GM21367 (cell line): ENCODE measurements at regions not wholly inside any gene's neighbourhood (a gene's known extent, or its start where the extent isn't known, plus 50 kb on each side); places are given as distances from the start of the nearest gene placed in this dataset.
"Not testable (repeated sequence)": the region's sequence is repeated elsewhere in the genome, so short reads cannot be mapped to it uniquely, and the experiment has no call there.

ENCODE experiments used
- ATAC-seq: cut with Tn5 transposase; IDR thresholded peaks from one replicate; pipeline ENCODE4 v1.9.1; 2021; ENCODE audit not compliant: unreplicated experiment

DNA sequence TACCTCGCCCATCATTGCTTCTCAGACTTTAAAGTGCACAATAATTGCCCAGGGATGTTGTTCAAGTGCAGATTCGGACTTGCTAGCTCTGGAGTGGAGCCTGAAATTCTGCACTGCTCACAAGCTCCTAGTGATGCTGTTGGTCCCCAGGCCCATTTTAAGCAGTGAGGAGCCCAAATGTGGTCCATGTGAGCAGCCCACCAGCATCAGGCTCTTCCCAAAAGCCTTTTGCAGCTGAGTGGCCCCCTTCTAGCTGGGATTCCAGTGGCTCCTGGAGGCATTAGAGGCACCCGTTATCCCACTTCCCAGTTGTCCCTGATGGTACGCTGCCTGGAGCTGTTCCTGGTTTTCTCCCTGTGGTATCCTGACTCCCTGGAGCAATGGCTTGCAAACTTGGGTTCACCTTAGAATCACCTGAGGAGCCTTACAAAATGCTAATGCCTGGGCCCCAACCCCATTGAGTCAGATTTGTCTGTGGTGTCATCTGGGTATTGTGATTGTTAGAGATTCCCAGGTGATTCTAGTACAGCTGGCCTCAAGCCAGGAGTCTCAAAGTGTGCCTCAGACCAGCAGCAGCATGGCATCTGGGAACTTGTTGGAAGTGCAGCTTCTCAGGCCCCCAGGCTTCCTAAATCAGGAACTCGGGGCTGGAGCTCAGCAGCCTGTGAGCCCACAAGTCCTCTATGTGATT lies 186.9 kb upstream of the SLC24A3 start:
- ATAC-seq, result peak; percentile 7

DNA sequence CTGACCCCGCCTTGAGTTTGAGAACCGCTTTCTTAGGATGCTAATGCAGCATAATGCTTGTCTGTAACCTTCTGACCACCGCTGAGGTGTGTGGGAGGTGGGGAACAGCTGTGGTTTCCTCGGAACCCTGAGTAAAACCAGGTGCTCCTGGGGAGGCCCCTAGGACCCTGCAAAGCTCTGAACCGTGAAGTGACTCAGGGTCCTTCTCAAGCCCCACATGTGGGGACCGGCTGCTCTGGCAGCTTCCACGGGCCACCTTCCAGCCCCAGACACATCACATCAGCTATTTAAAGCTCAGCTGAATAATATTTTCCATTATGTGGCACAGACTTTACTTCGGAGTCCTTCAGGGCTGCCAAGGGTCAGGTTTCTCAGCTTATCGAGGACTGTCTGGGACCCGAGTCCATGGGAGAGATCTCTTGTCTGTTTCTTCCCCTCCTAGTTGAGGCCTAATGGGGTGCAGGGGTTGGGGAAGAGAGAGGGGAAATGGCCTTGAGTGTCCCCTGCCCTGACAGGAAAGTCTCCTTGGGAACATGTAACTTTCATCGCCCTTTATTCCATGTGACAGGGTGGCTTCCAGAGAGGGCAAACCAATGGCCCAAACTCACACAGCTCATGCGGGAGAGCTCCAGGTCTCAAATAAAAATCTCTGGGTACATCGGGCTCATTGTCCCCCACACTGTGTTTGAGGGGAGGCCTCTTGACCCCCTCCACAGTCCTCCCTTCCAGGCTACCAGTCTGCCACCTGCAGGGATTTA lies 186.1 kb upstream of the SLC24A3 start:
- ATAC-seq, result peak; percentile 73

- no peak for ATAC-seq
Observed at GRCh38 chr20:19026901-19027644, 185.4 kb upstream of the SLC24A3 start.

DNA sequence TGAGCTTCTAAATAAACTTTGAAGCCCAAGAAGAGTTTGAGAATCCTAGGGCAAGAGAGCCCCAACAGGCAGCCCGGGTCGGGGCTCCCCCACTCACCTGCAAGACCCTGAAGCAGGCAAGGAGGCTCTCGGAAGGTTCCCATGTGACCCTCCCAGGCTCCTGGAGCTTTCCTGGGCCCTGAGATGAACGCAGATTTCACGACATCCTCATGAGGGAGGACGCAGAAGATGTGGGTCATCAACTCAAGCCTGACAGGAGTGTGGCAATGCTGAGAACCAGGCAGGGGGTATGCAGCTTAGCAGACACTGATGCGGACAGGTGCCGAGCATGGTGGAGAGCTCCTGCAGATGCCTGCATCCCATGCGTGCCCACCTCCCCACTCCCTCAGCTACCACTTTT lies 184.5 kb upstream of the SLC24A3 start:
- ATAC-seq, result no peak

DNA sequence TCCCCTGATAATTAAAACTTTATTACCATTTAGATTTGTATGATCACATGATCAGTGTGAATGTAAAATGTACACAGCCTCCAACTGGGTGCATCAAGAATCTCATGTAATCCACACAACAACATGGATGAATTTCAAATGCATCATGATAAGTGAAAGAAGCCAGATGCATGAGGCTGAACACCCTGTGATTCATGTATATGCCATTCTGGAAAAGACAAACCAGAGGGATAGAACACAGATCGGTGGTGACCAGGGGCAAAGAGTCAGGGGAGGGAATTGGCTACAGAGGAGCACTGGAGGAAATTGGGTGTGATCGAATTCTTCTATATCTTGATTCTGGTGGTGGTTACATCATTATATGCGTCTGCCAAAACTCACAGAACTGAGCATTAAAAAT lies 170.7 kb upstream of the SLC24A3 start:
- ATAC-seq, result no peak

DNA sequence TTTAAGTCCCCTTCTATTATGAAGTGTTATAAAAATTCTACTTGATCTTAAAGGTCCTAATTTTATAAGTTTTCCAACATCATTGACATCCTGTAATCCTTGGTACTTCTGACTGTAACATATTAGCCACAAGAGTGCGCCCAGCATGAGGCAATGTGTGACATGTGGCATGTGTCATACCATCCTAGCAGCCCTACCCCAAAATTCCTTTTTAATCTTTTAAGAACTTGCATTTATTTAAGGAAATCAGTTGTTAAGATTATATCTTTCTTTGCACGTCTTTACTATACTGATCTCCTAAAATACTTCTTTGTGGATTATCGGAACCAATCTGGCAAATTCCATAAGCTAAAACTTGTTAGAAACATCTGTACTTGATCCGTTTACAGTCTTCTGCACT lies 167.1 kb upstream of the SLC24A3 start:
- no peak for ATAC-seq

GRCh38 chr20:19047040-19047950 lies 165.1 kb upstream of the SLC24A3 start:
- no peak for ATAC-seq

GRCh38 chr20:19047951-19048296 lies 164.5 kb upstream of the SLC24A3 start:
- no peak for ATAC-seq

GRCh38 chr20:19048995-19049501 lies 163.4 kb upstream of the SLC24A3 start:
- no peak for ATAC-seq

DNA sequence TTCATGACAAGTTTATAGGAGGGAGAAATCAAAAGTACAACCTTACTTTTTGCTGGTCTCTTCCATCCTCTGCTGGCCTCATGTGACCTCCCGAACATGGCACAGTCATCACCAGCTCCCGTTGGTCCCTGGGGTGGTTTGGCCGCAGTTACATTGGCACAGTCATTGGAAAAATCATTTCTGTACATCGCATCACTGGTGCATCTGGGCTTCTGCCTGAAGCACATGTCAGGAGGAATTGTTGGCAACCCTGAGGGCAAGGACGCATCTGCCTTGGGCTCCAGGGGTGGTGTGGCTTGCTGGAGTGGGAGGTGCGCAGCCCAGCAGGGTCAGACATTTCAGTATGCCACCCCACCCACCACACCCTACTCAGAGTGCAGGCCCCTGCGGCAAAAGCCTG lies 162.9 kb upstream of the SLC24A3 start:
- no peak for ATAC-seq

DNA sequence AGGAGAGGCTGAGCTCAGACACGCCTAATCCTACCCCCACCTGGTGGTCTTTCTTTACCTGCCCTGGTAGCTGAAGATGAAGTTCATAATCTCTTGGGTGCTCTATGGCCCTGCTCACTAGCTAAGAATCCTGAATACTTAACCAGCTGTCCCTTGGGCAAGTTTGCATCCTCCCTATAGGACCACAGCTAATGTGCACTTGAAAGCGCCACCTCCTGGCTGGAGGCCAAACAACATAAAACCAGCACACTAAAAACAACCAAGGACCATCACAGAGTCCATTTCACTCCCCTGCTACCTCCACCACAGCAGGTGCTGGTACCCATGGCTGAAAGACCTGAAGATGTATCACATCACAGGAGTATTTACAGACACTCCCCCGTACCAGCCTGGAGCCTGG lies 155.5 kb upstream of the SLC24A3 start:
- no peak for ATAC-seq

DNA sequence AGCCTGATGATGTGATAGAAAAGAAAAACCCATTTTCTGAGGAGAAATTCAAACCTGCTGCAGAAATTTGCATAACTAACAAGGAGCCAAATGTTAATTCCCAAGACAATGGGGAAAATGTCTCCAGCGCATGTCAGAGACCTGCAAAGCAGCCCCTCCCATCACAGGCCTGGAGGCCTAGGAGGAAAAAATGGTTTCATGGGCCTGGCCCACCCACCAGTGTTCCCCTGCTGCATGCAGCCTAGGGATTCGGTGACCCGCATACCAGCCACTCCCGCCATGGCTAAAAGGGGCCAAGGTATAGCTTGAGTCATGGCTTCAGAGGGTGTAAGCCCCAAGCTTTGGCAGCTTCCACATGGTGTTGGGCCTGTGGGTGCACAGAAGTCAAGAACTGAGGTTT lies 147.7 kb upstream of the SLC24A3 start:
- not testable (repeated sequence) for ATAC-seq

DNA sequence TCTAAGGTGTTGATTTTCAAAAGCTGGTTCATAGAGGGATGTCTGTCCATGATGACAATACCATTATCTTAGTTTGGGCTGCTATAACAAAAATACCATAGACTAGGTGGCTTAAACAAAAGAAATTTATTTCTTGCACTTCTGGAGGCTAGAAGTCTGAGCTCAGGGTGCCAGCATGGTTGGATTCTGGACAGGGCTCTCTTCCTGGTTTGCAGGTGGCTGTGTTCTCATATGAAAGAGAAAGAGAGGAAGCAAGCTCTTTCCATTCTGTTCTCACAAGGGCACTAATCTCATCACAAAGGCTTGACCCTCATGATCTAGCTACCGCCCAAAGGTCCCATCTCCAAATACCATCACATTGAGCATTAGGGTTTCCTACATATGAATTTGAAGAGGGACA lies 144.5 kb upstream of the SLC24A3 start:
- no peak for ATAC-seq

- ATAC-seq, result no peak
Observed at GRCh38 chr20:19070026-19070425, 142.4 kb upstream of the SLC24A3 start.

DNA sequence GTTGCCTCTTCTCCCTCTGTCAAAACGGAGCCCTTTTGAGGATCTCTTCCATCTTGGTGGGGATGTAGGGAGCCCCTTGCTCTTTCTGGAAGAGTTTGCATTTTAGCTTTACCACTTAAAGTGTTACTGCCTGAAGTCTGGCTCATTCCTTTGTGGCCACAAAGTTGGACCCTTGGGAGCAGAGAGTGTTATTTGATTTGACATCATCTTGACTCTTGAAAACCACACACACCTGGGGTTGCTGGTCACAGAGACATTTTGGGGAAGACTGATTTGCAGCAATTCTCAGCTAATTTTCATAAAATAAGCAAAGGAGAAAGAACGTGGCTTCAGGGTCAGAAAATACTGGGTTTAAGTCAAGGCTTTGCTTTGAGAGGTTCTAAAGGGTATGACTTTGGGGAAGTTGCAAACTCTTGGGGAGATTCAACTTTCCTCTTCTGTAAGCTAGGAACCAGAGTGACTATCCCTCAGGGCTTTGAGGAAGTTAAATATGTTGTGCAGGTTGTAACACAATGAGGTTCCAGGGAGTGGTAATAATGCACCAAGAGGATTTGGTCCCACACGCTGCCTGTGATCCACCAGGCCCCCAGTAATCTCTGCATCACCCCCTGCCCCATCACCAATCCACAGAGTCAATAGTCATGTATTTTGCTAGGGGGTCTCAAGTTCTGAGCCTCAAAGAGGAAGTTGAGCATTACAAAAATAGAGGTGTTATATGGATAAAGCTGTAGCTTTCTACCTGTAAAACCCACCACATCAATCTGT lies 141.6 kb upstream of the SLC24A3 start:
- ATAC-seq, result peak; percentile 35

DNA sequence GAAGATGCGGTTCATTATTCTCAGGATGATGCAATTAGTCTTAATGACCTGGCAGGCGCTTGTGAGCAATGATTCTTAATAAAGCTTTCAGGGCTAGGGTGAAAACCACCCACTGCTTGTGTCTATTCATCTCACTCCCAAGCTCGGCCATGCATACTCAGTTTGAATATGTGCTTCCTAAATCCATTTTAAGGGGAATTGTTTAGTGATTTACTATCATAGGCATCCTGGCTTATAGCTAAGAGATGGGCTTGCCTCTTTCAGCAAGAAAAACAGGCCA lies 141.1 kb upstream of the SLC24A3 start:
- peak; percentile 24 for ATAC-seq

DNA sequence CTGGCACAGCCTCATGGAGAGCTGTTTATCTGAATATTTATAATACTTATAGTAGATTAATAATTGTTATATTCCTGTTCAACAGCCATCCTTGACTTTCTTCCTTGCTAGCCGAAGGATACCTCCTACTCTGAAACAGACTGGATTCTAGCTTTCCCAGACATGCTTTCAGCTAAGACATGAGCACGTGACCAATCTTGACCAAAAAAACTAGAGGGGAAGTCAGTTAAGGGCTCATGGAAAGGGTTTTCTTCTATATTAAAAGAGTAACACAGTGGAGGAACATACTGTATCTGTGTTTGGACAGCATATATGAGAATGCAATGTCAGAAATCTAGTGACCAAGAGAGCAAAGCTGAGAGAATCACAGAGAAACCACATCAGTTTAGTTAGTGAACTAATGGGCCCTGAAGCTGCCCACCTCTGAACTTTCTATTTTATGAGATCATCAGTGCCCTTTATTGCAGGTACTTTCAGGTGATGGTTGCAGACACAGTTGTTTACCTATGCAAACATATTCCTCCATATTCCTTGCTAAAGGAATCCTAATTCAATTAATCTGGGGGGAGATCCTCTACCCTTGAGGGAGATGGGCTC lies 140.4 kb upstream of the SLC24A3 start:
- ATAC-seq, result no peak

- no peak for ATAC-seq
Observed at GRCh38 chr20:19072988-19073387, 139.5 kb upstream of the SLC24A3 start.

GRCh38 chr20:19073584-19074218 lies 138.7 kb upstream of the SLC24A3 start:
- no peak for ATAC-seq
